T-helper 2 cell treated with Interferon-gamma antibody and Interleukin-4, amounts not matched to agents 5 μg/mL and 100 μg/mL, for 36 hours (primary cell): ENCODE measurements at regions not wholly inside any gene's neighbourhood (a gene's known extent, or its start where the extent isn't known, plus 50 kb on each side); places are given as distances from the start of the nearest gene placed in this dataset.
"Not testable (repeated sequence)": the region's sequence is repeated elsewhere in the genome, so short reads cannot be mapped to it uniquely, and the experiment has no call there.

ENCODE experiments used
- DNase-seq: peaks from one replicate; pipeline ENCODE4 v3.0.0; 2021; ENCODE audit warnings: low spot score
- H3K27ac Mint-ChIP-seq: one replicate; pipeline ENCODE4 v1.8.0; 2021; ENCODE audit warnings: mild to moderate bottlenecking, mixed read lengths
- H3K27me3 Mint-ChIP-seq: one replicate; pipeline ENCODE4 v1.8.0; 2021; ENCODE audit warnings: low read depth, mixed read lengths
- H3K36me3 Mint-ChIP-seq: one replicate; pipeline ENCODE4 v1.8.0; 2021; ENCODE audit warnings: low read depth, mixed read lengths
- H3K4me1 Mint-ChIP-seq: one replicate; pipeline ENCODE4 v1.8.0; 2021; ENCODE audit warnings: low read depth, mixed read lengths
- H3K4me3 Mint-ChIP-seq: one replicate; pipeline ENCODE4 v1.8.0; 2022; ENCODE audit warnings: mild to moderate bottlenecking, moderate library complexity, mixed read lengths
- H3K9me3 Mint-ChIP-seq: one replicate; pipeline ENCODE4 v1.8.0; 2021; ENCODE audit warnings: mixed read lengths

GRCh38 chr3:104906001-104906639 lies 460.6 kb upstream of the ALCAM start:
- no peak for DNase-seq
- Mint-ChIP-seq H3K27ac (no peak overlapping the region), H3K4me1 (no peaks in the 10 kb centered on the region), H3K27me3 (no peaks in the 10 kb centered on the region), H3K4me3 (no peak overlapping the region), H3K36me3 (no peaks in the 10 kb centered on the region), H3K9me3 (peaks cover 13% of the 10 kb centered on the region)

- DNase-seq: no peak
- no peaks in the 10 kb centered on the region for H3K36me3 Mint-ChIP-seq
- no peak overlapping the region for H3K27ac Mint-ChIP-seq
- H3K4me1 Mint-ChIP-seq: no peaks in the 10 kb centered on the region
- peaks cover 13% of the 10 kb centered on the region for H3K9me3 Mint-ChIP-seq
- H3K27me3 Mint-ChIP-seq: no peaks in the 10 kb centered on the region
- H3K4me3 Mint-ChIP-seq: no peak overlapping the region
Observed at GRCh38 chr3:104907507-104907906, 459.2 kb upstream of the ALCAM start.

DNA sequence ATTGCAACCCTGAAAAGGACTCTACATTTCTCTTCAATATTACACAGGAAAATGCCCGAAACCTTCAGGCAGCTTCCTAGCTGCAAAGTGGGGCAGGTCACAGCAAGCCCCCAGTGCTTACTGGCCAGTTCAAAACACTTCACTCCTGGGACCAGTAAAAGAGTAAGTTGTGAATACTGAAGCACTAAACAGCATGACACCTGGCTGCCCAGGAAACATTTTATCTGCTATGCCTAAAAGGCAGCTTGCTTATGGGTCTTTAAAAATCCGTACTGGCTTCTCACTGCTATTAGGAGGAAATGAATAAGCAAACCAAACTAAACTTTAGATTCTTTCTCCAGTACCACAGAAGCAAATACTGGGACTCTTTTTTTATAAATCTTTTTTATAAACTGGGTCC lies 457.9 kb upstream of the ALCAM start:
- Mint-ChIP-seq H3K27ac (no peak overlapping the region), H3K36me3 (no peaks in the 10 kb centered on the region), H3K27me3 (no peaks in the 10 kb centered on the region)

GRCh38 chr3:104909198-104909597 lies 457.5 kb upstream of the ALCAM start:
- Mint-ChIP-seq H3K27me3 (no peaks in the 10 kb centered on the region), H3K4me1 (no peaks in the 10 kb centered on the region), H3K36me3 (no peaks in the 10 kb centered on the region), H3K4me3 (no peak overlapping the region), H3K9me3 (peaks cover 10% of the 10 kb centered on the region), H3K27ac (no peak overlapping the region)
- DNase-seq: no peak

More for the DNA sequence above, 457.9 kb upstream of the ALCAM start:
- Mint-ChIP-seq H3K4me3 (no peak overlapping the region), H3K4me1 (no peaks in the 10 kb centered on the region), H3K9me3 (peaks cover 10% of the 10 kb centered on the region)
- DNase-seq: no peak

DNA sequence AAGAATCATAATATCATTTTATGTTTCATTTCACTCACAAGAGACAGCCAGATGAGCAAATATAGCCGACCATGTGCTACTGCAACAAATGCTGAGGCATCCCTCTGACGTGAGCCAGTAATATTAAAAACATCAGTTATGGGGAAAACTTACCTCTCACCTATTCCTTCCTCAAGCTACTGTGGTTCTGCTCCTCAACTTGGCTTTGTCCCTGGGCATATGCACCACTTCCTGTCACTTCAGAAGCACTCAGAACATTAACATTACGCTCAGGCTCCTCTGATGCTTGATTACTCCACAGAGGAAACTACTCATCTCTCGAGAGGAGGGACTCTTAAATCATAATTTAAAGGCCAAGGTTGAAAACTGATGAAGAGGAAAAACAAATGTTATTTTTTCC lies 457.0 kb upstream of the ALCAM start:
- H3K36me3 Mint-ChIP-seq: no peaks in the 10 kb centered on the region
- no peak overlapping the region for H3K4me3 Mint-ChIP-seq
- H3K4me1 Mint-ChIP-seq: no peaks in the 10 kb centered on the region
- peaks cover 7% of the 10 kb centered on the region for H3K9me3 Mint-ChIP-seq
- no peak overlapping the region for H3K27ac Mint-ChIP-seq
- no peaks in the 10 kb centered on the region for H3K27me3 Mint-ChIP-seq
- no peak for DNase-seq

- Mint-ChIP-seq H3K9me3 (peaks cover 6% of the 10 kb centered on the region), H3K27me3 (no peaks in the 10 kb centered on the region), H3K36me3 (no peaks in the 10 kb centered on the region), H3K27ac (no peak overlapping the region), H3K4me3 (no peak overlapping the region), H3K4me1 (no peaks in the 10 kb centered on the region)
- no peak for DNase-seq
Observed at GRCh38 chr3:104911376-104911775, 455.3 kb upstream of the ALCAM start.

GRCh38 chr3:104916971-104917370 lies 449.7 kb upstream of the ALCAM start:
- DNase-seq: no peak
- H3K4me1 Mint-ChIP-seq: no peaks in the 10 kb centered on the region

GRCh38 chr3:104920512-104920911 lies 446.2 kb upstream of the ALCAM start:
- Mint-ChIP-seq H3K9me3 (no peaks in the 10 kb centered on the region), H3K27me3 (no peaks in the 10 kb centered on the region), H3K36me3 (no peaks in the 10 kb centered on the region), H3K4me1 (no peaks in the 10 kb centered on the region), H3K27ac (no peak overlapping the region), H3K4me3 (no peak overlapping the region)
- DNase-seq: no peak

More at GRCh38 chr3:104916971-104917370, 449.7 kb upstream of the ALCAM start:
- no peaks in the 10 kb centered on the region for H3K36me3 Mint-ChIP-seq
- H3K4me3 Mint-ChIP-seq: no peak overlapping the region
- no peak overlapping the region for H3K27ac Mint-ChIP-seq
- no peaks in the 10 kb centered on the region for H3K9me3 Mint-ChIP-seq
- no peaks in the 10 kb centered on the region for H3K27me3 Mint-ChIP-seq

DNA sequence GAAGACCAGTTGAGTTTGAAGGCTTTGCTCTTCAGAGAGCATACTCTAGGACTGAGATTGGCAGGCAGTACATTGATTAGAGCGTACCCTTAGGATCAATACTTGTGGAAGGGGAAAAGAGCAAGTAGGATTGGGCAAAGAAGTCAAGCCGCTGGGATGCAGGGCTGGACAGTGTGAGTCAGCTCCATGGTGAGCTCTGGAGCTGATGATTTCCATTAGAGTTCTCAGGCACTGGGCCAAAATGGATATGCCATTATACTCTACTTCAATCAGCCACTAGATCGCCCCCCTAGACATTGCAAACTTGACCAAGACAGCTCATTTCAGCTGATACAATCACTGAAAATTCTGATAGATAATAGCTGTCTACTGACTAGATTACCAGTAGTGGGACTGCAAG lies 432.7 kb upstream of the ALCAM start:
- no peak for DNase-seq
- Mint-ChIP-seq H3K9me3 (peaks cover 4% of the 10 kb centered on the region), H3K27me3 (no peaks in the 10 kb centered on the region), H3K27ac (no peak overlapping the region), H3K4me3 (no peak overlapping the region), H3K4me1 (no peaks in the 10 kb centered on the region), H3K36me3 (no peaks in the 10 kb centered on the region)

- H3K9me3 Mint-ChIP-seq: no peaks in the 10 kb centered on the region
- no peaks in the 10 kb centered on the region for H3K36me3 Mint-ChIP-seq
- H3K27me3 Mint-ChIP-seq: no peaks in the 10 kb centered on the region
- no peak overlapping the region for H3K4me3 Mint-ChIP-seq
- no peak overlapping the region for H3K27ac Mint-ChIP-seq
- H3K4me1 Mint-ChIP-seq: no peaks in the 10 kb centered on the region
- no peak for DNase-seq
Observed at GRCh38 chr3:104935613-104936012, 431.1 kb upstream of the ALCAM start.

GRCh38 chr3:104939196-104939595 lies 427.5 kb upstream of the ALCAM start:
- no peak overlapping the region for H3K4me3 Mint-ChIP-seq
- H3K9me3 Mint-ChIP-seq: no peaks in the 10 kb centered on the region
- H3K27me3 Mint-ChIP-seq: no peaks in the 10 kb centered on the region
- H3K4me1 Mint-ChIP-seq: no peaks in the 10 kb centered on the region
- H3K27ac Mint-ChIP-seq: no peak overlapping the region
- DNase-seq: no peak
- H3K36me3 Mint-ChIP-seq: no peaks in the 10 kb centered on the region

DNA sequence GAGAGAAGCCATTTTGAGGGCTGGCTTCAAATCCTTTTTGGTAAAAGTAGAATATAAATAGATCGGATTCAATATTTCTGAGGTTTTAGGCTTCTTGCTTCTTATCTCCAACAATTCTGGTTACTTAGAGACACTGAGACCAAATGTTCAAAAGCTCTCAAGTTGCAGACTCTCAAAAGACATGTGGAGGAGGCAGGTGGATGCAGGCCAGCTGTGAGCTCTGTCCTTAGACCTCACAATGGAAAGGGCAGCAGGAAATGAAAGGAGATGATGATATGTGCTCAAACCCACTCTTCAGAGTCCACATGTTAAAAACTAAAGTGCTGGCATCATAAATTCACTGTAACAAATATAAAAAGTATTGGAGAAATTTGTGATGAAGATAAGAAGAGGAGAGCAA lies 424.9 kb upstream of the ALCAM start:
- Mint-ChIP-seq H3K27me3 (no peaks in the 10 kb centered on the region), H3K9me3 (no peaks in the 10 kb centered on the region), H3K4me1 (no peaks in the 10 kb centered on the region), H3K4me3 (no peak overlapping the region), H3K27ac (no peak overlapping the region), H3K36me3 (no peaks in the 10 kb centered on the region)
- no peak for DNase-seq

GRCh38 chr3:104943974-104944373 lies 422.7 kb upstream of the ALCAM start:
- Mint-ChIP-seq H3K27ac (no peak overlapping the region), H3K4me3 (no peak overlapping the region), H3K4me1 (no peaks in the 10 kb centered on the region), H3K27me3 (no peaks in the 10 kb centered on the region), H3K9me3 (no peaks in the 10 kb centered on the region), H3K36me3 (no peaks in the 10 kb centered on the region)
- no peak for DNase-seq

GRCh38 chr3:104947943-104948342 lies 418.8 kb upstream of the ALCAM start:
- Mint-ChIP-seq H3K36me3 (no peaks in the 10 kb centered on the region), H3K27ac (no peak overlapping the region), H3K4me1 (no peaks in the 10 kb centered on the region), H3K9me3 (no peaks in the 10 kb centered on the region), H3K4me3 (no peak overlapping the region), H3K27me3 (no peaks in the 10 kb centered on the region)
- no peak for DNase-seq

GRCh38 chr3:104949810-104950209 lies 416.9 kb upstream of the ALCAM start:
- not testable (repeated sequence) for H3K27ac Mint-ChIP-seq, H3K27me3 Mint-ChIP-seq, DNase-seq, H3K36me3 Mint-ChIP-seq, H3K9me3 Mint-ChIP-seq, H3K4me3 Mint-ChIP-seq, H3K4me1 Mint-ChIP-seq
